ENCODE measurements at regions not wholly inside any gene's neighbourhood (a gene's known extent, or its start where the extent isn't known, plus 50 kb on each side); places are given as distances from the start of the nearest gene placed in this dataset.

DNA sequence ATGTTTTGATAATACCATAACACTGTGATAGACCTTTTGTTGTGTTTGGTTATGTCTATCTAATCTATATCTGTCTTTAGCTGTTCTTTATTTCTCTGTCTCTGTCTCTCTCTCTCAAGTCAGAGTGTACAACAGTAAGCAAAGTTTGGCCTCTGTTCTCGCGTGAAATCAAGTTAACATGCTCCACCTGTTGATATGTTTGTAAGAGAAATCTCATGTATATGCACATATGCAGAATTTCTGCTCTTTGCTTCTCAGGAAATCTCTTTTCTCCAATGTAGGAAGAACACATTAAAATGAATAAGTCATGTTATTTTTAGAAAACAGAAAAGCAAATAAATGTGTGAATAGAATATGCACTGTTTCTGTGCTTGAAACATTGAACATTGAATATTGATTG, 425.5 kb upstream of the SEMA6D start:
- no CpG with 5 or more reads among the region's 2 CpGs for WGBS (ENCODE audit: extremely low coverage, insufficient coverage, insufficient read length)
- peaks cover 2 to 3% of the 10 kb centered on the region in 2 experiments for H3K4me1 ChIP-seq (ENCODE audit: control insufficient read depth in 1 of 2, insufficient read depth in 2 of 2, low read length in 2 of 2)
- no peak overlapping the region for H3K18ac ChIP-seq (ENCODE audit: low read length)
- H3K36me3 ChIP-seq (ENCODE audit: control insufficient read depth in 1 of 2, insufficient read depth in 2 of 2, low read length in 2 of 2): no peaks in the 10 kb centered on the region
- no peak overlapping the region for H2BK120ac ChIP-seq (ENCODE audit: insufficient read depth, low read length, poor library complexity)
- H3K79me2 ChIP-seq (ENCODE audit: control insufficient read depth, insufficient read depth, low read length, poor library complexity): no peaks in the 10 kb centered on the region
- H3K27ac ChIP-seq (ENCODE audit: low read depth, low read length): no peak overlapping the region
- H3K9me3 ChIP-seq (ENCODE audit: insufficient read depth, low read depth, low read length): no peaks in the 10 kb centered on the region
- no peaks in the 10 kb centered on the region for H3K27me3 ChIP-seq (ENCODE audit: insufficient read depth, low read length)
- no peak overlapping the region for H3K23ac ChIP-seq (ENCODE audit: low read length)
- H2AK5ac ChIP-seq (ENCODE audit: low read length): no peak overlapping the region
- no peak overlapping the region for H3K4ac ChIP-seq (ENCODE audit: low read depth, low read length)
- no peak overlapping the region for H2BK5ac ChIP-seq (ENCODE audit: low read depth, low read length, poor library complexity)
- no peak overlapping the region for H3K4me2 ChIP-seq (ENCODE audit: low read length)
- H4K8ac ChIP-seq (ENCODE audit: low read depth, low read length): no peak overlapping the region
- H3K79me1 ChIP-seq (ENCODE audit: low read length): peaks cover 2% of the 10 kb centered on the region
- H3K9ac ChIP-seq (ENCODE audit: low read length): no peak overlapping the region
- no peak overlapping the region for H4K12ac ChIP-seq (ENCODE audit: low read depth, low read length)
- no peak overlapping the region for H3K4me3 ChIP-seq (ENCODE audit: low read depth, low read length)
- H3K14ac ChIP-seq (ENCODE audit: low read length): no peak overlapping the region
- DNase-seq: no peak
- H2BK12ac ChIP-seq (ENCODE audit: low read length): no peak overlapping the region
- H2AFZ ChIP-seq (ENCODE audit: insufficient read depth, low read length, poor library complexity): no peak overlapping the region
- no peak overlapping the region for H4K91ac ChIP-seq (ENCODE audit: low read depth, low read length)

- Histone ChIP-seq H3K4ac (ENCODE audit: low read depth, low read length) (no peak overlapping the region), H4K8ac (ENCODE audit: low read depth, low read length) (no peak overlapping the region), H2BK5ac (ENCODE audit: low read depth, low read length, poor library complexity) (no peak overlapping the region), H3K27ac (ENCODE audit: low read depth, low read length) (no peak overlapping the region), H2BK120ac (ENCODE audit: insufficient read depth, low read length, poor library complexity) (no peak overlapping the region), H2BK12ac (ENCODE audit: low read length) (no peak overlapping the region), H3K23ac (ENCODE audit: low read length) (no peak overlapping the region), H3K79me2 (ENCODE audit: control insufficient read depth, insufficient read depth, low read length, poor library complexity) (no peaks in the 10 kb centered on the region), H3K4me1 (ENCODE audit: control insufficient read depth in 1 of 2, insufficient read depth in 2 of 2, low read length in 2 of 2) (peaks cover 2 to 3% of the 10 kb centered on the region in 2 experiments), H2AK5ac (ENCODE audit: low read length) (no peak overlapping the region), H3K9me3 (ENCODE audit: insufficient read depth, low read depth, low read length) (no peaks in the 10 kb centered on the region), H3K18ac (ENCODE audit: low read length) (no peak overlapping the region), H3K27me3 (ENCODE audit: insufficient read depth, low read length) (no peaks in the 10 kb centered on the region), H2AFZ (ENCODE audit: insufficient read depth, low read length, poor library complexity) (no peak overlapping the region), H3K4me2 (ENCODE audit: low read length) (no peak overlapping the region), H3K14ac (ENCODE audit: low read length) (no peak overlapping the region), H3K79me1 (ENCODE audit: low read length) (peaks cover 2% of the 10 kb centered on the region), H3K9ac (ENCODE audit: low read length) (no peak overlapping the region), H4K12ac (ENCODE audit: low read depth, low read length) (no peak overlapping the region), H3K36me3 (ENCODE audit: control insufficient read depth in 1 of 2, insufficient read depth in 2 of 2, low read length in 2 of 2) (no peaks in the 10 kb centered on the region), H3K4me3 (ENCODE audit: low read depth, low read length) (no peak overlapping the region), H4K91ac (ENCODE audit: low read depth, low read length) (no peak overlapping the region)
- no peak for DNase-seq
- no CpG with 5 or more reads among the region's 6 CpGs for WGBS (ENCODE audit: extremely low coverage, insufficient coverage, insufficient read length)
Measured at GRCh38 chr15:47292638-47293190, 424.6 kb upstream of the SEMA6D start.

DNA sequence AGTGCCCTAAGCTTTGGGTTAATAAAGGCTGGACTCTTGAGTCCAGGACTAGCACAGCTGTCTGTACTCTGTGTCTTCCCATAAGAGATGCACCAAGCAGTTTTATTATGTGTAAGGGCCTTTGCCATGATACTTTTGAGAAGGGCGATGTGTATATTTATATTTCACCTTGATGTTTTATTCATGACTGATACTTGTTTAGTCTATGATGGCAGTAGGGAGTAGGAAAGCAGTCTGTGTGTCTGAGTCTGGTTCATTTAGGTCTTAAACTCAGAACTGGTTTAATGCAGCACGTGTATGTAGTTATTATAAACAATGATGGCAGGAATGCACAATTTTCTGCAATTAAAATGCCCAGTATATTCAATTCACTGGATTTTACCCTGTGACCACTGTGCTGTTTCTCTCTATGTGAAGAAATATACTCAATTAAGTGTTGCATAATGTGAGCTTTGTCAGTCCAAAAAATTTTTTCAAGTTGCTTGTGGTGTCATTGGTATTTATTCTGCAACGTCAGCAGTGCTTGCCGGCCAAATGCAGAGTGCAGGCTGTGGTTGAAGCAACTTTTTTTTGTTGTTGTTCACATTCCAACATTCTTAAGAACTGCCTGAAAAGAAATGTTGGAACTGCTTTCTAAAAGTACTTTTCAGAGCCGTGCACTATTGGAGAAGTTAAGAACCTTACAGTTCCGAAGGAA, 423.7 kb upstream of the SEMA6D start:
- Histone ChIP-seq H3K27ac (ENCODE audit: low read depth, low read length) (no peak overlapping the region), H4K12ac (ENCODE audit: low read depth, low read length) (no peak overlapping the region), H3K27me3 (ENCODE audit: insufficient read depth, low read length) (no peaks in the 10 kb centered on the region), H3K4me3 (ENCODE audit: low read depth, low read length) (no peak overlapping the region), H2BK5ac (ENCODE audit: low read depth, low read length, poor library complexity) (no peak overlapping the region), H3K23ac (ENCODE audit: low read length) (no peak overlapping the region), H2BK12ac (ENCODE audit: low read length) (no peak overlapping the region), H3K79me2 (ENCODE audit: control insufficient read depth, insufficient read depth, low read length, poor library complexity) (no peaks in the 10 kb centered on the region), H3K9ac (ENCODE audit: low read length) (no peak overlapping the region), H4K8ac (ENCODE audit: low read depth, low read length) (no peak overlapping the region), H2AK5ac (ENCODE audit: low read length) (no peak overlapping the region), H3K79me1 (ENCODE audit: low read length) (peaks cover 2% of the 10 kb centered on the region), H2AFZ (ENCODE audit: insufficient read depth, low read length, poor library complexity) (no peak overlapping the region), H2BK120ac (ENCODE audit: insufficient read depth, low read length, poor library complexity) (no peak overlapping the region), H3K14ac (ENCODE audit: low read length) (no peak overlapping the region), H3K36me3 (ENCODE audit: control insufficient read depth in 1 of 2, insufficient read depth in 2 of 2, low read length in 2 of 2) (no peaks in the 10 kb centered on the region), H3K4ac (ENCODE audit: low read depth, low read length) (no peak overlapping the region), H3K4me2 (ENCODE audit: low read length) (no peak overlapping the region), H3K9me3 (ENCODE audit: insufficient read depth, low read depth, low read length) (no peaks in the 10 kb centered on the region), H3K18ac (ENCODE audit: low read length) (no peak overlapping the region), H4K91ac (ENCODE audit: low read depth, low read length) (no peak overlapping the region), H3K4me1 (ENCODE audit: control insufficient read depth in 1 of 2, insufficient read depth in 2 of 2, low read length in 2 of 2) (peaks cover 2 to 3% of the 10 kb centered on the region in 2 experiments)
- peak; percentile 66 to 90 for DNase-seq
- no CpG with 5 or more reads among the region's 6 CpGs for WGBS (ENCODE audit: extremely low coverage, insufficient coverage, insufficient read length)

DNA sequence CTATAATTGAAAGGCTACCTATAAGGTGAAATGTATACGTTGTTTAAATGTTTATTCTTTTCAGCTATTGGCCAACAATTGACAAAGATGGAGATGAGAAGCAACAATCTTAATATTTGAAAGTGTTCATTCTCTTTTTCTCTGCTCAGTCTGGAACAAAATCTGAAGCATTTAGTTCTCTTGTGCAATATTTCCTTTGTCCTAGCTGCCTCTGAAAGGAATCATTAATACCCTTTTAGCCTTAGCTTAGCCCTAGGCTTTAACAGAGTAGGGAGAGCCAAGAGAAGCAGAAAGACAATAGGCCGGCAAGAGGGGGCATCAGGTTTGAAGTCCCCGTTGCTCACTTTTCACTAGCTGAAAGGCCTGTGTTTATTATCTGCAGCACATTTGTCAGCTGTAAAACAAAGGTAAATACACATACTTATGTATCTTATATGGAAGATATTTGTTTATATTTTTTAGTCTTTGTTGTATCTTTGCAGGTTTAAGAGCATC, 422.5 kb upstream of the SEMA6D start:
- H3K14ac ChIP-seq (ENCODE audit: low read length): no peak overlapping the region
- no peak overlapping the region for H3K4me3 ChIP-seq (ENCODE audit: low read depth, low read length)
- no peaks in the 10 kb centered on the region for H3K36me3 ChIP-seq (ENCODE audit: control insufficient read depth in 1 of 2, insufficient read depth in 2 of 2, low read length in 2 of 2)
- H3K4me2 ChIP-seq (ENCODE audit: low read length): no peak overlapping the region
- H3K4ac ChIP-seq (ENCODE audit: low read depth, low read length): no peak overlapping the region
- H3K79me2 ChIP-seq (ENCODE audit: control insufficient read depth, insufficient read depth, low read length, poor library complexity): no peaks in the 10 kb centered on the region
- WGBS (ENCODE audit: extremely low coverage, insufficient coverage, insufficient read length): no CpG with 5 or more reads among the region's 3 CpGs
- H2AK5ac ChIP-seq (ENCODE audit: low read length): no peak overlapping the region
- no peak overlapping the region for H2AFZ ChIP-seq (ENCODE audit: insufficient read depth, low read length, poor library complexity)
- no peaks in the 10 kb centered on the region for H3K27me3 ChIP-seq (ENCODE audit: insufficient read depth, low read length)
- H3K18ac ChIP-seq (ENCODE audit: low read length): no peak overlapping the region
- no peak overlapping the region for H4K12ac ChIP-seq (ENCODE audit: low read depth, low read length)
- DNase-seq: peak in 1 of 2 donors; percentile 15
- no peak overlapping the region for H3K23ac ChIP-seq (ENCODE audit: low read length)
- no peak overlapping the region for H2BK120ac ChIP-seq (ENCODE audit: insufficient read depth, low read length, poor library complexity)
- no peak overlapping the region for H2BK12ac ChIP-seq (ENCODE audit: low read length)
- H3K79me1 ChIP-seq (ENCODE audit: low read length): peaks cover 2% of the 10 kb centered on the region
- no peak overlapping the region for H3K27ac ChIP-seq (ENCODE audit: low read depth, low read length)
- H3K4me1 ChIP-seq (ENCODE audit: control insufficient read depth in 1 of 2, insufficient read depth in 2 of 2, low read length in 2 of 2): peaks cover 2 to 3% of the 10 kb centered on the region in 2 experiments
- peaks cover 2% of the 10 kb centered on the region for H3K9me3 ChIP-seq (ENCODE audit: insufficient read depth, low read depth, low read length)
- no peak overlapping the region for H3K9ac ChIP-seq (ENCODE audit: low read length)
- H2BK5ac ChIP-seq (ENCODE audit: low read depth, low read length, poor library complexity): no peak overlapping the region
- H4K8ac ChIP-seq (ENCODE audit: low read depth, low read length): no peak overlapping the region
- H4K91ac ChIP-seq (ENCODE audit: low read depth, low read length): no peak overlapping the region
